T-helper 9 cell (primary cell): ENCODE measurements at regions not wholly inside any gene's neighbourhood (a gene's known extent, or its start where the extent isn't known, plus 50 kb on each side); places are given as distances from the start of the nearest gene placed in this dataset.
"Not testable (repeated sequence)": the region's sequence is repeated elsewhere in the genome, so short reads cannot be mapped to it uniquely, and the experiment has no call there.

Source experiments
- DNase-seq: peaks from one replicate; pipeline ENCODE4 v3.0.0-alpha.2; 2020

- DNase-seq = no peak
Measured at GRCh38 chr20:57813509-57814269, 103.9 kb upstream of the PMEPA1 start.

GRCh38 chr20:57812632-57813031 lies 102.8 kb upstream of the PMEPA1 start:
- not testable (repeated sequence) for DNase-seq

GRCh38 chr20:57811374-57812020 lies 101.7 kb upstream of the PMEPA1 start:
- no peak for DNase-seq

GRCh38 chr20:57810511-57811373 lies 100.9 kb upstream of the PMEPA1 start:
- no peak for DNase-seq

- DNase-seq = no peak
Measured at GRCh38 chr20:57809661-57810172, 99.9 kb upstream of the PMEPA1 start.

- no peak for DNase-seq
Measured at GRCh38 chr20:57809149-57809548, 99.3 kb upstream of the PMEPA1 start.

GRCh38 chr20:57808264-57809070 lies 98.7 kb upstream of the PMEPA1 start:
- DNase-seq = no peak

- DNase-seq = no peak
Measured at GRCh38 chr20:57807401-57808263, 97.8 kb upstream of the PMEPA1 start.

GRCh38 chr20:57806975-57807374 lies 97.2 kb upstream of the PMEPA1 start:
- no peak for DNase-seq

GRCh38 chr20:57806476-57806875 lies 96.7 kb upstream of the PMEPA1 start:
- DNase-seq = no peak

GRCh38 chr20:57805747-57806146 lies 95.9 kb upstream of the PMEPA1 start:
- DNase-seq = no peak

GRCh38 chr20:57804470-57805250 lies 94.8 kb upstream of the PMEPA1 start:
- no peak for DNase-seq

GRCh38 chr20:57803508-57804005 lies 93.7 kb upstream of the PMEPA1 start:
- no peak for DNase-seq

- no peak for DNase-seq
Measured at GRCh38 chr20:57802765-57803507, 93.1 kb upstream of the PMEPA1 start.

- no peak for DNase-seq
Measured at GRCh38 chr20:57801581-57801980, 91.8 kb upstream of the PMEPA1 start.

GRCh38 chr20:57800791-57801430 lies 91.1 kb upstream of the PMEPA1 start:
- DNase-seq = no peak

- no peak for DNase-seq
Measured at GRCh38 chr20:57797401-57797800, 87.6 kb upstream of the PMEPA1 start.

- no peak for DNase-seq
Measured at GRCh38 chr20:57795977-57796560, 86.3 kb upstream of the PMEPA1 start.

- DNase-seq = no peak
Measured at GRCh38 chr20:57795342-57795697, 85.5 kb upstream of the PMEPA1 start.
